Cardiac fibroblast (primary cell): ENCODE measurements at regions not wholly inside any gene's neighbourhood (a gene's known extent, or its start where the extent isn't known, plus 50 kb on each side); places are given as distances from the start of the nearest gene placed in this dataset.
A peak's percentile ranks its signal among the peaks of the same experiment; 100 is the strongest.

ENCODE experiments used
- DNase-seq, 2 donors: peaks; one replicate each; pipeline versions ENCODE4 v3.0.0 to v3.0.0-alpha.2; 2010; ENCODE audit warnings: low read depth in 2 of 2
- H3K4me3 ChIP-seq, 2 donors: replicated peaks in 1 of 2; 1 replicate in 1 of 2; 2 replicates in 1 of 2; pipeline ENCODE4 v1.5.1; 2011; ENCODE audit warnings: low read depth in 2 of 2, low read length in 2 of 2, mild to moderate bottlenecking in 2 of 2, moderate library complexity in 1 of 2
- TF ChIP-seq, protein P1 (sequence below): IDR thresholded peaks from one replicate; pipeline ENCODE4 v1.5.1; 2011; ENCODE audit warnings: low read depth, mild to moderate bottlenecking, low read length, inconsistent platforms

DNA sequence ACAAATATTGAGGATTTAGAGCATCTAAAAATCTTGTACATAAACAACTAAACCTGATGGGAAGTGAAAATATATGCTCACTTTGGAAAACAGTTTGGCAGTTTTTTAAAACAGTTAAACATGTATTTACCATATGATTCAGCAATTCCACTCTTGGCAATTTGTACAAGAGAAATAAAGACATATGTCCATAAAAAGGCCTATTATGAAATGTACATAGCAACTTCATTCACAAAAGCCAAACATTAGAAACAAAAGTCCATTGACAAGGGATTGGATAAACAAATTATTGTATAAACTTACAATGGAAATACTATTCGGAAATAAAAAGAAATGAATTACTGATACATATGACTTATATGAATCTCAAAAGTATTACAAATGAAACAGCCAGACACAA is 196.2 kb upstream of the SLC24A2 start:
- DNase-seq = no peak
- no peak overlapping the region for H3K4me3 ChIP-seq
- TF ChIP-seq, protein P1, sequence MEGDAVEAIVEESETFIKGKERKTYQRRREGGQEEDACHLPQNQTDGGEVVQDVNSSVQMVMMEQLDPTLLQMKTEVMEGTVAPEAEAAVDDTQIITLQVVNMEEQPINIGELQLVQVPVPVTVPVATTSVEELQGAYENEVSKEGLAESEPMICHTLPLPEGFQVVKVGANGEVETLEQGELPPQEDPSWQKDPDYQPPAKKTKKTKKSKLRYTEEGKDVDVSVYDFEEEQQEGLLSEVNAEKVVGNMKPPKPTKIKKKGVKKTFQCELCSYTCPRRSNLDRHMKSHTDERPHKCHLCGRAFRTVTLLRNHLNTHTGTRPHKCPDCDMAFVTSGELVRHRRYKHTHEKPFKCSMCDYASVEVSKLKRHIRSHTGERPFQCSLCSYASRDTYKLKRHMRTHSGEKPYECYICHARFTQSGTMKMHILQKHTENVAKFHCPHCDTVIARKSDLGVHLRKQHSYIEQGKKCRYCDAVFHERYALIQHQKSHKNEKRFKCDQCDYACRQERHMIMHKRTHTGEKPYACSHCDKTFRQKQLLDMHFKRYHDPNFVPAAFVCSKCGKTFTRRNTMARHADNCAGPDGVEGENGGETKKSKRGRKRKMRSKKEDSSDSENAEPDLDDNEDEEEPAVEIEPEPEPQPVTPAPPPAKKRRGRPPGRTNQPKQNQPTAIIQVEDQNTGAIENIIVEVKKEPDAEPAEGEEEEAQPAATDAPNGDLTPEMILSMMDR = no peak

DNA sequence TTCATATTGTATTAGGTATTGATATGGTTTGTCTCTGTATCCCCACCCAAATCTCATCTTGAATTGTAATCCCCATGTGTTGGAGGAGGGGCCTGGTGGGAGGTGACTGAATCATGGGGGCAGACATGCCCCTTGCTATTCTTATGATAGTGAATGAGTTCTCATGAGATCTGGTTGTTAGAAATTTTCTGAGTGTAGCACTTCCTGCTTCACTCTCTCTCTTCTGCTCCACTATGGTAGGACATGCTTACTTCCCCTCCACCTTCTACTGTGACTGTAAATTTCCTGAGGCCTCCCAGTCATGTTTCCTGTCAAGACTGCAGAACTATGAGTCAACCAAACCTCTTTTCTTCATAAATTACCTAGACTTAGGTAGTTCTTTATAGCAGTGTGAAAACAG is 187.4 kb upstream of the SLC24A2 start:
- no peak overlapping the region for H3K4me3 ChIP-seq
- TF ChIP-seq, protein P1 = no peak
- DNase-seq = peak in 1 of 2 donors; percentile 53

DNA sequence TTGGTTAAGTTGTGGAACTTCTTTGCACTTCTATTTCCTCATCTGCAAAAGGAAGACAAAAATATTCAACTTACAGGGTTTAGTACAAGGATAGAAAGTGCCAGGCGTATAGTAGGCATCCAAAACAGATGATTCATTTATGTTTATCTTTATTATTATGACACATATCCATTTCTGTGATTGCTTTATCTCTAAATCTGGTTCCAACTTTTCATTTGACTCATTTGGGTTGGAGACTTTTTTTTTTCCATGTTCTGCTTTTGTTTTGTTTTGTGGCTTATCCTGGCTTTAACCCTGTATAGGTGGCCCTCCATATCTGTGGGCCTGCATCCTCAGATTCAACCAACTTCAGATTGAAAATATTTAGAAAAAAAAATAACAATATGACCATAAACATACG is 186.7 kb upstream of the SLC24A2 start:
- TF ChIP-seq, protein P1 = no peak
- peak in 1 of 2 donors; percentile 20 for DNase-seq
- H3K4me3 ChIP-seq = no peak overlapping the region

DNA sequence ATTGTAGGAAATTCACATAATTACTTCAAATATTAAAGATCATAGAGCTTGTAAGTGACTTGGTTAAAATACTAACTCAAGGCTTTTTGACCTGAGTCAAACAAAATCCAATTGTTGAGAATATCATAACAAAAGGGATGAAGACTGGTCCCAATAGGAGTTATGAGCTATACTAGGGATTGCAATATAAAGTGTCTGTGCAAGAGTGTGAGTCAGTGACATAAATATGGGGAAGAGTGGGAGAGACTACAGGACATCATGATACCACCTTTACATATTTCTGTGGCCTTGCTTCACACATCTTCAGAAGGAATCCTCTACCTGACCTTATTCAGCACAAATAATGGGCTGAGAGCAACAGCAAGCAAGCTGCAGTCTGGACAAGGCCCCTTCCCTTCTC is 180.9 kb upstream of the SLC24A2 start:
- TF ChIP-seq, protein P1 = no peak
- H3K4me3 ChIP-seq = no peak overlapping the region
- peak; percentile 15 to 81 for DNase-seq

DNA sequence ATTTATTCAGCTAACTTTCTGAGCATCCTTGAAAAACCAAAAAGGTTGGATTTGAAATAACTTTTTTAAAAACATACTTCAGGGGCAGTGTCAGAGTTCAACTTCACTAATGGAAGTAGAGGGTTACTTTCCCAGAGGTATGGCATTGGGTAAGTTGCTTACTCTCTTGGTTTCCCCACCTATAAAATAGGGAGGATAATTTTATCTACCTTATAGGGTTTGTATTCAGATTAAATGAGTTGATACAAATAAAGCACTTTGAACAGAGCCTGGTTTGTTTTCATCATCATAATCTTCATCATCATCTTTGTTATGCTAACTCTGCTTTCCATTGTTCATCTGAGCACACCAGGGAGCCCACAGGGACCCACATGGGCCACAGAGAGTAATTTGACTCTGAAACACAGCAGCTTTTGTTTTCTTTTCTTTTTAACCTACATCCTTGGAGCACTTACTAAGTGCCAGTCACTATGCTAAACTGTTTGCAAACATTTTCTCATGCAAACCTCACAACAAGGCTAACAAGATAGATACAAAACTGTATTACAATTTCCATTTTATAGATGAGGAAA is 179.1 kb upstream of the SLC24A2 start:
- no peak overlapping the region for H3K4me3 ChIP-seq
- TF ChIP-seq, protein P1 = no peak
- peak in 1 of 2 donors; percentile 46 for DNase-seq

DNA sequence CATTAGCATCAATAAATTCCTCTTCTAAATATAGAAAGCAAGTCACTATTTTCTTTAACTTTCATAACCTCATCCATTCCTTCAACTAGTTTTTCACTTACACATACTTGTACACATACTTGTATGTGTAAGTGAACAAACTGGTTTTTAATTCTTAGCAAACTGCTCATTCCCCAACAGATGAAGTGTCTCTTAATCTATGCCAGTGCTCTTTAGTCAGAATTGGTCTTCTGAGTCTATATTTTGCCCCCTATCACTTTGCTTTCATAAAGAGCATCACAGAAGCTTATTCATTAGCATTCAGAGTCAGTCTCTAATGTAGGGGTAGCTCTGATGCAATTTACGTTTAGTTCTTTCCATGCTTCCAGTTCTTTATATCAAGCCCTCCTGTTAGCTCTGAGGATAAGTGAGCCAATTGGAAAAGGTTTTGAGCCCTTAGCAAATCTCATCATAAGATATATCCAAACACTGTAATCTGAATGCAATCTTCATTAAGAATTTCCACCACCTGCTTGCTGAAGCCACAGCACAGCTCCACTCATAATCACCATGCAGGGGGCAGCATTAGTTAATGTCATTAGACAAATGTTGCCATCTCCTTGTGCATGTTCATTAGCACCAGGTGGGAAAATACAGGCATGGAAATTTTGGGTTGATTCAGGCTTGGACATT is 178.5 kb upstream of the SLC24A2 start:
- no peak overlapping the region for H3K4me3 ChIP-seq
- DNase-seq = no peak
- TF ChIP-seq, protein P1 = no peak
